ENCODE measurements at regions not wholly inside any gene's neighbourhood (a gene's known extent, or its start where the extent isn't known, plus 50 kb on each side); places are given as distances from the start of the nearest gene placed in this dataset.

- intact Hi-C loops (cut with DNase I; ENCODE audit: low total_unique reads): no loop called here
- peaks cover 0 to 3% (median 0%) of the 10 kb centered on the region in 8 donors for H3K9me3 ChIP-seq
- TF ChIP-seq POLR2A (IDR thresholded peaks at IDR 0.05) (no peak), POLR2AphosphoS5 (IDR thresholded peaks at IDR 0.05) (no peak)
- TF ChIP-seq, protein P1, sequence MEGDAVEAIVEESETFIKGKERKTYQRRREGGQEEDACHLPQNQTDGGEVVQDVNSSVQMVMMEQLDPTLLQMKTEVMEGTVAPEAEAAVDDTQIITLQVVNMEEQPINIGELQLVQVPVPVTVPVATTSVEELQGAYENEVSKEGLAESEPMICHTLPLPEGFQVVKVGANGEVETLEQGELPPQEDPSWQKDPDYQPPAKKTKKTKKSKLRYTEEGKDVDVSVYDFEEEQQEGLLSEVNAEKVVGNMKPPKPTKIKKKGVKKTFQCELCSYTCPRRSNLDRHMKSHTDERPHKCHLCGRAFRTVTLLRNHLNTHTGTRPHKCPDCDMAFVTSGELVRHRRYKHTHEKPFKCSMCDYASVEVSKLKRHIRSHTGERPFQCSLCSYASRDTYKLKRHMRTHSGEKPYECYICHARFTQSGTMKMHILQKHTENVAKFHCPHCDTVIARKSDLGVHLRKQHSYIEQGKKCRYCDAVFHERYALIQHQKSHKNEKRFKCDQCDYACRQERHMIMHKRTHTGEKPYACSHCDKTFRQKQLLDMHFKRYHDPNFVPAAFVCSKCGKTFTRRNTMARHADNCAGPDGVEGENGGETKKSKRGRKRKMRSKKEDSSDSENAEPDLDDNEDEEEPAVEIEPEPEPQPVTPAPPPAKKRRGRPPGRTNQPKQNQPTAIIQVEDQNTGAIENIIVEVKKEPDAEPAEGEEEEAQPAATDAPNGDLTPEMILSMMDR (IDR thresholded peaks at IDR 0.05 in 8 of 11, conservative IDR thresholded peaks at IDR 0.05 in 3 of 11): no peak
- no peaks in the 10 kb centered on the region for H3K27me3 ChIP-seq (replicated peaks in 1 of 7)
- DNase-seq: no peak
- H3K36me3 ChIP-seq: no peaks in the 10 kb centered on the region
- WGBS, 5 donors: 67 to 81% (median 74%) methylated on average over 6 of the region's 6 CpGs
- no peak overlapping the region for H3K27ac ChIP-seq
- no peak overlapping the region for H3K4me3 ChIP-seq
- H3K4me1 ChIP-seq: no peaks in the 10 kb centered on the region
These were observed 417.6 kb upstream of the POT1 start for GRCh38 chr7:125347269-125347668.

- no peaks in the 10 kb centered on the region for H3K27me3 ChIP-seq (replicated peaks in 1 of 7)
- no peak overlapping the region for H3K4me3 ChIP-seq
- no peak overlapping the region for H3K27ac ChIP-seq
- no peak for DNase-seq
- TF ChIP-seq POLR2A (IDR thresholded peaks at IDR 0.05): no peak
- TF ChIP-seq POLR2AphosphoS5 (IDR thresholded peaks at IDR 0.05): no peak
- TF ChIP-seq, protein P1 (IDR thresholded peaks at IDR 0.05 in 8 of 11, conservative IDR thresholded peaks at IDR 0.05 in 3 of 11): no peak
- 84 to 93% (median 89%) methylated on average over 4 of the region's 4 CpGs for WGBS, 5 donors
- H3K4me1 ChIP-seq: no peaks in the 10 kb centered on the region
- intact Hi-C loops (cut with DNase I; ENCODE audit: low total_unique reads): no loop called here
- H3K36me3 ChIP-seq: no peaks in the 10 kb centered on the region
- H3K9me3 ChIP-seq: peaks cover 0 to 11% (median 0%) of the 10 kb centered on the region in 8 donors
These were observed 408.5 kb upstream of the POT1 start for GRCh38 chr7:125338110-125338509.

- Histone ChIP-seq H3K4me1 (no peaks in the 10 kb centered on the region), H3K4me3 (no peak overlapping the region), H3K27me3 (replicated peaks in 1 of 7) (no peaks in the 10 kb centered on the region), H3K36me3 (no peaks in the 10 kb centered on the region), H3K27ac (no peak overlapping the region), H3K9me3 (peaks cover 0 to 11% (median 0%) of the 10 kb centered on the region in 8 donors)
- WGBS, 5 donors: 84 to 89% (median 85%) methylated on average over 4 of the region's 4 CpGs
- intact Hi-C loops (cut with DNase I; ENCODE audit: low total_unique reads): no loop called here
- no peak for DNase-seq
- TF ChIP-seq, protein P1 (IDR thresholded peaks at IDR 0.05 in 8 of 11, conservative IDR thresholded peaks at IDR 0.05 in 3 of 11): no peak
- TF ChIP-seq POLR2AphosphoS5 (IDR thresholded peaks at IDR 0.05) (no peak), POLR2A (IDR thresholded peaks at IDR 0.05) (no peak)
These were observed 406.7 kb upstream of the POT1 start for GRCh38 chr7:125336326-125336725.

DNA sequence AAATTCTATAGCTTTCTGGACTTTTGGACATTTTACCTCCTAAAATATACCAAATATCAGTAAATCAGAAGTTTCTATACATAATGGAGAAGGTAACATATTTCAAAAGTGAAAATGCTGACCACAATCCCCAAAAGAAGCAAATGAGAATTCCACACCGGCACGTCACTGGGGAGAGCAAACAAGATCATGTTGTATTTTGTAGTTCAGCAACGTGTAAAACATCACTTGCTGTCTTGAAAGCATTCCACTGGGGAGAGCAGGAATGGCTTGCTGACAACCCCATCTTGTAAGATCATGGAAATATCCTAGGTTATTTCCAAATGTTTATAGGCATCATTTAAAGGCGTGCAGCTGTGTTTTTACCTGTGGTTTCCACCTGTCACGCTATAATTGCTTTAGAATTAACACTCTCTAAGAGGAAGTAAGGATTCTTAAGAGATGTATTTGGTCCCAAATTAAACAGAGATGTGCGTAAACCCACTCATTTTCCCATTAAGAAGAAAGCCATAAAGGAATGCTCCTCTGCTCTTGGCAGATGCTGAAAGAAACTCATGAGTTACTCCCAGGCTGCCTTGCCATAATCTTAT lies 397.1 kb upstream of the POT1 start:
- Histone ChIP-seq H3K4me1 (no peaks in the 10 kb centered on the region), H3K9me3 (peaks cover 0 to 7% (median 0%) of the 10 kb centered on the region in 8 donors), H3K27me3 (replicated peaks in 1 of 7) (no peaks in the 10 kb centered on the region), H3K4me3 (no peak overlapping the region), H3K36me3 (no peaks in the 10 kb centered on the region), H3K27ac (no peak overlapping the region)
- intact Hi-C loops (cut with DNase I; ENCODE audit: low total_unique reads): no loop called here
- DNase-seq: no peak
- no peak for TF ChIP-seq POLR2A (IDR thresholded peaks at IDR 0.05)
- TF ChIP-seq POLR2AphosphoS5 (IDR thresholded peaks at IDR 0.05): no peak
- TF ChIP-seq, protein P1 (IDR thresholded peaks at IDR 0.05 in 8 of 11, conservative IDR thresholded peaks at IDR 0.05 in 3 of 11): no peak
- 69 to 79% (median 77%) methylated on average over 6 of the region's 6 CpGs for WGBS, 5 donors

Measured in spleen (tissue), 11 donors.